ENCODE measurements at regions not wholly inside any gene's neighbourhood (a gene's known extent, or its start where the extent isn't known, plus 50 kb on each side); places are given as distances from the start of the nearest gene placed in this dataset.

- no peak for FAIRE-seq
Observed at GRCh38 chr1:110763149-110763548, 88.4 kb upstream of the KCNA3 start.

GRCh38 chr1:110760321-110760720, 85.6 kb upstream of the KCNA3 start:
- no peak for FAIRE-seq

GRCh38 chr1:110756506-110756905, 81.8 kb upstream of the KCNA3 start:
- FAIRE-seq = no peak

DNA sequence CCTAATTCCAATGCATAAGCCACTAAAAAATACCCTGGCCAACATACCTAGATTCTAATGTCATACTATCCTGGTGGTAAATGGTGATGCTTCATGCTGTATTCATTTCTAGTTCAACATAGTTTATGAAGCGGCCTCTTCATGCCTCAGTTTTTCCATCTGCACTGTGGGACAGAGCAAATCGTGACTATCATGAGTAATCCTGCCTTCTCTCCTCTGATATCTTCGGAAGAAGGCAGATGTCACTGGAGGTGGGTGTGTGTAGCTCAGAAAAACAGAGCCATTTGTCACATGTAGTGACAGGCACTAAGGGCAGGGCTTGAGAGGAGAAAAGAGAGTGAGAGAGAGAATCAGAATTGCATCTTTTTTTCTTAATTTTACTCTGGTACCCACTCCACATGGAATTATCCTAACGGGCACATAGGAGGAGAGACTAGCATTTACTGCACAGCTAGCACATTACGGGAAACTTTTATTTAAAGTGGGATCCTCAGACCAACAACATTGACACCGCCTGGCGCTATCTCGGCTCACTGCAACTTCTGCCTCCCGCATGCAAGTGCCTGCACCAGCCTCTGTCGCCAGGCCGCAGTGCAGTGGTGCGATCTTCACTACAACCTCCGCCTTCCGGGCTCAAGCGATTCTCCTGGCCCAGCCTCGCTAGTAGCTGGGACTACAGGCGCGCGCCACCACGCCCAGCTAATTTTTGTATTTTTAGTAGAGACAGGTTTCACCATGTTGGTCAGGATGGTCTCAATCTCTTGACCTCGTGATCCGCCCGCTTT, 78.4 kb upstream of the KCNA3 start:
- no peak for FAIRE-seq

DNA sequence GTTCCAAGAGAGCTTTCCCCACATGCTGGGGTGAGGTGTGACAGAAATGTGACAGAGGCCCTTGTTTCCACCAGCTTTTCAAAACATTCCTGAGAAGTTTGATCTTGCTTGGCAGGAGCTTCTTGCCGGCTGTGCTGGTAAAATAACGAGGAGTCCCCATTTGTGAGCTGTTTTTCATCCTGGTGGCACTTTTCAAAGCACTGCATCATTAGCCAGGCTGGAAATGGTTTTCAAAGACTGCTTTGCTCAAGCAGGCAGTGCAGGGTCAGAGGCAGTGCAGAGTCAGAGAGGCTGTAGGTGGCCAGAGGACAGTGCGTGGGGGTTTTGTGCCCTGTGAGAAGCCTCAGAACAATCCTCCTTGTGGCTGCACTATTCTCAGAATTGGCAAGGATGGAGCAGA, 75.8 kb upstream of the KCNA3 start:
- peak; percentile 61 for FAIRE-seq

DNA sequence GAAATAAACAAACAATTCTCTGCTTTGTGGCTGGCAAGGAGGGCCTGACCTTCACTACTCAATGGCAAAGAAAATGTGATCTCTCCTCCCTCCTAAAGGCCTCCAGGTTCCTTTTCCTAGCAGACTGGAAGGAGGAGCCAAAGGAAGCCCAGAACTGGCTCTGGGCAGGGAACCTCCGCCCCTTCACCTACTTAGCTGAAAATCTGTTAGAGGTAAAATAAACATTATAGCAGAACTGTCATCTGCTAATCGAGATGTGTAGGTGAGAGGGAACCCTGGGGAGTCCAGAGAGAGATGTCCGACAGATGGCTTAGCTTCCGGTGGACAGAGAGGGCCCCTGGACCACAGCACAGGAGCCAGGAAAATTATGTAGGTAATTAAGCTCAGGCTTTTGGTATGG, 75.2 kb upstream of the KCNA3 start:
- peak; percentile 96 for FAIRE-seq

GRCh38 chr1:110746644-110747259, 72.0 kb upstream of the KCNA3 start:
- FAIRE-seq = no peak

DNA sequence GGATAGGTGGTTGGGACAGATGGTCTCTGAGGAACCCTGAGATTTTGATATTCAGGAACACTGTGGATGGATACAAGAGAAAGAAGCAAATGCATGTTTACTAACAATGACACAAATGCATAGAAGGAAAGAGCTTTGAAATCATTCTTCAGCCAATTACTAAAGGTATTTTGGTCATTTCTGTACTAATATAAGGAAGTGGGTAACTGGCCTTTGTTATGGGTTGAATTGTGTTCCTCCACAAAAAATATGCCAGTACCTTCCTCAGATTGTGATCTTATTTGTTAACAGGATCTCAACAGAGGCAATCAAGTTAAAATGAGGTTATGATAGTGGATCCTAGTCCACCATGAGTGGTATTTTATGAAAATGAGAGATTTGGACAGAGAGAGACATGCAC, 68.7 kb upstream of the KCNA3 start:
- no peak for FAIRE-seq

- peak; percentile 91 for FAIRE-seq
Observed at GRCh38 chr1:110736900-110737605, 62.3 kb upstream of the KCNA3 start.

DNA sequence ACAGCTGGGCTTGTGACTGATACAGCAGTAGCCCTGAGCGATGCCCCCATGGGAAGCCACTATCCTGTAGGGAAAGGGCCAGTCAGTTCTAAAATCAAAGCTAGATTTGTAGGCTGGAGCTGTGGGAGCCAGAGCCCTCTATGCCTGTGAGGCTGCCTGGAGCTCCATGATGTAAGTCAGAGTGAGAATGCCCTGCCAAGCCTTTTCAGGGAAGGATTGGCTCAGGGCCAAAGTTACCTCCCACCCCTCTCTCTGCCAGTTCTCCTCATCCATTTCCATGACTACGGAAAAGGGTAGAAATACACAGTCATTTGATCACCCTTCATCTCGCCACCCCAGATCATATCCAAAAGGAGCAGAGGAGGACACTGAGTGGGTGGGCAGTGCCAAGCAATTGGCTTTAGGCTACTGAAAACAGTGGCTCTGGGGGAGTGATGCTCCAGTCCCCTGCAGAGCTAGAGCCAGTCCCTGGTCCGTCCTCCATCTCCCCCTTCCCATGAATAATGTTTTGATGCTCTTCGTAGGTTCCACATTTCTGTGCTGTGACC, 59.5 kb upstream of the KCNA3 start:
- no peak for FAIRE-seq

- FAIRE-seq = no peak
Observed at GRCh38 chr1:110731529-110731928, 56.8 kb upstream of the KCNA3 start.

GRCh38 chr1:110728388-110729001, 53.8 kb upstream of the KCNA3 start:
- no peak for FAIRE-seq

GRCh38 chr1:110727246-110727645, 52.5 kb upstream of the KCNA3 start:
- FAIRE-seq = no peak

GRCh38 chr1:110726755-110727154, 52.0 kb upstream of the KCNA3 start:
- FAIRE-seq = peak; percentile 38

Data from islet of Langerhans (tissue), 1 donor.